Large intestine (tissue), 3 donors: ENCODE measurements at regions not wholly inside any gene's neighbourhood (a gene's known extent, or its start where the extent isn't known, plus 50 kb on each side); places are given as distances from the start of the nearest gene placed in this dataset.
"Not testable (repeated sequence)": the region's sequence is repeated elsewhere in the genome, so short reads cannot be mapped to it uniquely, and the experiment has no call there.

Experiments used
- DNase-seq, 2 donors: peaks; one replicate each; pipeline versions ENCODE4 v3.0.0 to v3.0.0-alpha.2; 2013
- H3K27ac ChIP-seq: one replicate; pipeline ENCODE4 v1.5.1; 2013; ENCODE audit warnings: low read length
- H3K27me3 ChIP-seq: 2 replicates; pipeline ENCODE4 v1.6.1; 2013; ENCODE audit warnings: low read length; ENCODE audit not compliant: control insufficient read depth, insufficient read depth
- H3K36me3 ChIP-seq: 2 replicates; pipeline ENCODE4 v1.6.1; 2013; ENCODE audit warnings: low read length; ENCODE audit not compliant: control insufficient read depth, insufficient read depth
- H3K4me1 ChIP-seq: one replicate; pipeline ENCODE4 v1.6.1; 2013; ENCODE audit warnings: low read length; ENCODE audit not compliant: control insufficient read depth, insufficient read depth
- H3K4me3 ChIP-seq: one replicate; pipeline ENCODE4 v1.5.1; 2013; ENCODE audit warnings: low read length
- H3K9me3 ChIP-seq: one replicate; pipeline ENCODE4 v1.6.1; 2013; ENCODE audit warnings: mild to moderate bottlenecking, low read depth, low read length, moderate library complexity; ENCODE audit not compliant: control insufficient read depth
- WGBS: methylation state at CpG from one replicate; pipeline ENCODE4 v1.1.5; 2013; ENCODE audit warnings: low lambda C conversion rate; ENCODE audit not compliant: insufficient coverage; 5-methylcytosine and 5-hydroxymethylcytosine counted together

- DNase-seq, H3K27ac ChIP-seq, H3K9me3 ChIP-seq, H3K4me3 ChIP-seq, H3K36me3 ChIP-seq, H3K27me3 ChIP-seq, H3K4me1 ChIP-seq: not testable (repeated sequence)
- 90% methylated on average over 2 of the region's 9 CpGs for WGBS
Measured at GRCh38 chr2:2644751-2645150, 313.7 kb upstream of the MYT1L start.

- no peak for DNase-seq
- Histone ChIP-seq H3K36me3 (no peaks in the 10 kb centered on the region), H3K27me3 (peaks cover 4% of the 10 kb centered on the region), H3K4me1 (no peaks in the 10 kb centered on the region), H3K27ac (no peak overlapping the region), H3K9me3 (no peaks in the 10 kb centered on the region), H3K4me3 (no peak overlapping the region)
- WGBS = no CpG with 5 or more reads among the region's 1 CpG
Measured at GRCh38 chr2:2644040-2644439, 313.0 kb upstream of the MYT1L start.

- Histone ChIP-seq H3K27me3 (peaks cover 7% of the 10 kb centered on the region), H3K4me3 (no peak overlapping the region), H3K27ac (no peak overlapping the region), H3K4me1 (no peaks in the 10 kb centered on the region), H3K9me3 (no peaks in the 10 kb centered on the region), H3K36me3 (no peaks in the 10 kb centered on the region)
- DNase-seq = no peak
- no CpG with 5 or more reads among the region's 29 CpGs for WGBS
Measured at GRCh38 chr2:2642906-2643890, 312.1 kb upstream of the MYT1L start.

- Histone ChIP-seq H3K4me3 (no peak overlapping the region), H3K4me1 (no peaks in the 10 kb centered on the region), H3K9me3 (no peaks in the 10 kb centered on the region), H3K36me3 (no peaks in the 10 kb centered on the region), H3K27ac (no peak overlapping the region), H3K27me3 (peaks cover 7% of the 10 kb centered on the region)
- no CpG with 5 or more reads among the region's 17 CpGs for WGBS
- DNase-seq = no peak
Measured at GRCh38 chr2:2641541-2642410, 310.7 kb upstream of the MYT1L start.

- no peak overlapping the region for H3K27ac ChIP-seq
- no peak for DNase-seq
- no peaks in the 10 kb centered on the region for H3K9me3 ChIP-seq
- WGBS = no CpG with 5 or more reads among the region's 3 CpGs
- no peaks in the 10 kb centered on the region for H3K36me3 ChIP-seq
- no peak overlapping the region for H3K4me3 ChIP-seq
- peaks cover 7% of the 10 kb centered on the region for H3K27me3 ChIP-seq
- H3K4me1 ChIP-seq = no peaks in the 10 kb centered on the region
Measured at GRCh38 chr2:2640818-2641217, 309.7 kb upstream of the MYT1L start.

- H3K27ac ChIP-seq = no peak overlapping the region
- H3K9me3 ChIP-seq = no peaks in the 10 kb centered on the region
- H3K4me1 ChIP-seq = no peaks in the 10 kb centered on the region
- DNase-seq = no peak
- H3K36me3 ChIP-seq = no peaks in the 10 kb centered on the region
- H3K4me3 ChIP-seq = no peak overlapping the region
- H3K27me3 ChIP-seq = peaks cover 7% of the 10 kb centered on the region
- WGBS = no CpG with 5 or more reads among the region's 7 CpGs
Measured at GRCh38 chr2:2640371-2640770, 309.3 kb upstream of the MYT1L start.

- peaks cover 7% of the 10 kb centered on the region for H3K27me3 ChIP-seq
- H3K4me1 ChIP-seq = no peaks in the 10 kb centered on the region
- no peaks in the 10 kb centered on the region for H3K36me3 ChIP-seq
- no peaks in the 10 kb centered on the region for H3K9me3 ChIP-seq
- no peak overlapping the region for H3K4me3 ChIP-seq
- H3K27ac ChIP-seq = no peak overlapping the region
- DNase-seq = no peak
- no CpG with 5 or more reads among the region's 31 CpGs for WGBS
Measured at GRCh38 chr2:2639251-2640139, 308.4 kb upstream of the MYT1L start.

- Histone ChIP-seq H3K4me3 (no peak overlapping the region), H3K4me1 (no peaks in the 10 kb centered on the region), H3K27ac (no peak overlapping the region), H3K9me3 (no peaks in the 10 kb centered on the region), H3K36me3 (no peaks in the 10 kb centered on the region), H3K27me3 (peaks cover 7% of the 10 kb centered on the region)
- no CpG with 5 or more reads among the region's 11 CpGs for WGBS
- no peak for DNase-seq
Measured at GRCh38 chr2:2638547-2639220, 307.6 kb upstream of the MYT1L start.

GRCh38 chr2:2636813-2637212 is 305.7 kb upstream of the MYT1L start:
- Histone ChIP-seq H3K9me3 (no peaks in the 10 kb centered on the region), H3K4me1 (no peaks in the 10 kb centered on the region), H3K36me3 (no peaks in the 10 kb centered on the region), H3K27ac (no peak overlapping the region), H3K4me3 (no peak overlapping the region), H3K27me3 (peaks cover 7% of the 10 kb centered on the region)
- WGBS = no CpG with 5 or more reads among the region's 5 CpGs
- DNase-seq = no peak
